Endodermal cell (in vitro differentiated cells): ENCODE measurements at regions not wholly inside any gene's neighbourhood (a gene's known extent, or its start where the extent isn't known, plus 50 kb on each side); places are given as distances from the start of the nearest gene placed in this dataset.

ENCODE experiments used
- DNase-seq: peaks from one replicate; pipeline ENCODE4 v3.0.0-alpha.2; 2017
- H3K27ac ChIP-seq: 2 replicates; pipeline ENCODE4 v1.5.1; 2013; ENCODE audit warnings: mild to moderate bottlenecking, low read depth, low read length, moderate library complexity
- H3K27me3 ChIP-seq: 2 replicates; pipeline ENCODE4 v1.6.1; 2013; ENCODE audit warnings: mild to moderate bottlenecking, low read length, moderate library complexity; ENCODE audit not compliant: insufficient read depth, control insufficient read depth, poor library complexity, severe bottlenecking
- H3K36me3 ChIP-seq: 2 replicates; pipeline ENCODE4 v1.7.0; 2013; ENCODE audit warnings: mild to moderate bottlenecking, low read length, moderate library complexity; ENCODE audit not compliant: control insufficient read depth, insufficient read depth
- H3K4me1 ChIP-seq: one replicate; pipeline ENCODE4 v1.7.0; 2013; ENCODE audit warnings: low read length; ENCODE audit not compliant: control insufficient read depth, insufficient read depth
- H3K4me3 ChIP-seq: 2 replicates; pipeline ENCODE4 v1.5.1; 2013; ENCODE audit warnings: mild to moderate bottlenecking, low read length, moderate library complexity
- H3K9ac ChIP-seq: 2 replicates; pipeline ENCODE4 v1.6.1; 2013; ENCODE audit warnings: mild to moderate bottlenecking, low read length, moderate library complexity; ENCODE audit not compliant: poor library complexity, severe bottlenecking; ENCODE audit errors: extremely low read depth
- H3K9me3 ChIP-seq: 2 replicates; pipeline ENCODE4 v1.6.1; 2013; ENCODE audit warnings: mild to moderate bottlenecking, low read length, moderate library complexity; ENCODE audit not compliant: control insufficient read depth
- H3K27ac Mint-ChIP-seq: 2 replicates; pipeline ENCODE4 v1.8.0; 2020; ENCODE audit warnings: mixed read lengths
- H3K27me3 Mint-ChIP-seq: 2 replicates; pipeline ENCODE4 v1.8.0; 2021; ENCODE audit warnings: mild to moderate bottlenecking, mixed read lengths; ENCODE audit not compliant: insufficient read depth
- H3K36me3 Mint-ChIP-seq: 2 replicates; pipeline ENCODE4 v1.8.0; 2020; ENCODE audit warnings: low read depth, mixed read lengths
- H3K4me1 Mint-ChIP-seq: 2 replicates; pipeline ENCODE4 v1.8.0; 2020; ENCODE audit warnings: mixed read lengths
- H3K4me3 Mint-ChIP-seq: 2 replicates; pipeline ENCODE4 v1.8.0; 2020; ENCODE audit warnings: mild to moderate bottlenecking, moderate library complexity, mixed read lengths
- H3K9me3 Mint-ChIP-seq: 2 replicates; pipeline ENCODE4 v1.8.0; 2020; ENCODE audit warnings: mild to moderate bottlenecking, mixed read lengths
- WGBS, 2 experiments: methylation state at CpG; one replicate each; pipeline versions ENCODE4 v1.1.5 to v1.1.7; 2013; ENCODE audit warnings: missing lambda C conversion rate in 2 of 2, mixed read lengths in 1 of 2; ENCODE audit not compliant: insufficient coverage in 1 of 2, insufficient read length in 1 of 2; 5-methylcytosine and 5-hydroxymethylcytosine counted together
- TF ChIP-seq, protein P1 (sequence below): fragments of 200-600 bp; sonication (generic); conservative IDR thresholded peaks from 2 replicates; pipeline ENCODE4 v1.5.0; 2021; ENCODE audit warnings: antibody characterized with exemption, mild to moderate bottlenecking

GRCh38 chr6:144781836-144782235, 496.7 kb downstream of the UTRN start:
- H3K36me3 Mint-ChIP-seq: peaks cover 3% of the 10 kb centered on the region
- WGBS, 2 experiments: 96 to 100% methylated on average over 1 to 2 of the region's 3 CpGs
- Histone ChIP-seq H3K27ac (no peak overlapping the region), H3K9ac (no peak overlapping the region), H3K36me3 (peaks cover 7% of the 10 kb centered on the region), H3K27me3 (no peaks in the 10 kb centered on the region), H3K4me3 (no peak overlapping the region), H3K4me1 (no peaks in the 10 kb centered on the region), H3K9me3 (no peaks in the 10 kb centered on the region)
- no peaks in the 10 kb centered on the region for H3K27me3 Mint-ChIP-seq
- TF ChIP-seq, protein P1, sequence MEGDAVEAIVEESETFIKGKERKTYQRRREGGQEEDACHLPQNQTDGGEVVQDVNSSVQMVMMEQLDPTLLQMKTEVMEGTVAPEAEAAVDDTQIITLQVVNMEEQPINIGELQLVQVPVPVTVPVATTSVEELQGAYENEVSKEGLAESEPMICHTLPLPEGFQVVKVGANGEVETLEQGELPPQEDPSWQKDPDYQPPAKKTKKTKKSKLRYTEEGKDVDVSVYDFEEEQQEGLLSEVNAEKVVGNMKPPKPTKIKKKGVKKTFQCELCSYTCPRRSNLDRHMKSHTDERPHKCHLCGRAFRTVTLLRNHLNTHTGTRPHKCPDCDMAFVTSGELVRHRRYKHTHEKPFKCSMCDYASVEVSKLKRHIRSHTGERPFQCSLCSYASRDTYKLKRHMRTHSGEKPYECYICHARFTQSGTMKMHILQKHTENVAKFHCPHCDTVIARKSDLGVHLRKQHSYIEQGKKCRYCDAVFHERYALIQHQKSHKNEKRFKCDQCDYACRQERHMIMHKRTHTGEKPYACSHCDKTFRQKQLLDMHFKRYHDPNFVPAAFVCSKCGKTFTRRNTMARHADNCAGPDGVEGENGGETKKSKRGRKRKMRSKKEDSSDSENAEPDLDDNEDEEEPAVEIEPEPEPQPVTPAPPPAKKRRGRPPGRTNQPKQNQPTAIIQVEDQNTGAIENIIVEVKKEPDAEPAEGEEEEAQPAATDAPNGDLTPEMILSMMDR: no peak
- H3K4me1 Mint-ChIP-seq: peaks cover 3% of the 10 kb centered on the region
- no peak overlapping the region for H3K4me3 Mint-ChIP-seq
- no peak for DNase-seq
- no peaks in the 10 kb centered on the region for H3K9me3 Mint-ChIP-seq
- H3K27ac Mint-ChIP-seq: no peak overlapping the region

DNA sequence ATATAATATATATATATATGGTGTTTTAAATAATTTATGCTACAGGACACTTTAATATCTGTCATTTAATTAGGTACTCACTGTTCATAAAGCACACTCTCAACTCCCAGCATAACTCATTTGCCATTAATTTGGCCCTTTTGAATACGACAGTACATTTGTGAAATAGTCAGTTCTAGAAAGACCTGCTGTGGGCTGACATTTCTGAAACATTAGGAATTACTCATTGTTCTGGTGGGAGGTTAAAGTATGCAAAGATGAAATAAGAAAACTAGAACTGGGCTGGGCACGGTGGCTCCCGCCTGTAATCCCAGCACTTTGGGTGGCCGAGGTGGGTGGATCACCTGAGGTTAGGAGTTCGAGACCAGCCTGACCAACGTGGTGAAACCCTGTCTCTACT, 497.5 kb downstream of the UTRN start:
- Mint-ChIP-seq H3K4me1 (peaks cover 3% of the 10 kb centered on the region), H3K27ac (no peak overlapping the region), H3K27me3 (no peaks in the 10 kb centered on the region), H3K36me3 (peaks cover 3% of the 10 kb centered on the region), H3K4me3 (no peak overlapping the region), H3K9me3 (no peaks in the 10 kb centered on the region)
- Histone ChIP-seq H3K36me3 (peaks cover 7% of the 10 kb centered on the region), H3K9ac (no peak overlapping the region), H3K27ac (no peak overlapping the region), H3K4me3 (no peak overlapping the region), H3K27me3 (no peaks in the 10 kb centered on the region), H3K4me1 (no peaks in the 10 kb centered on the region), H3K9me3 (no peaks in the 10 kb centered on the region)
- TF ChIP-seq, protein P1: no peak
- DNase-seq: no peak
- WGBS, 2 experiments: 85 to 89% methylated on average over 6 of the region's 6 CpGs

GRCh38 chr6:144785056-144785455, 499.9 kb downstream of the UTRN start:
- Mint-ChIP-seq H3K36me3 (peaks cover 3% of the 10 kb centered on the region), H3K4me1 (no peaks in the 10 kb centered on the region), H3K27ac (no peak overlapping the region), H3K9me3 (no peaks in the 10 kb centered on the region), H3K4me3 (no peak overlapping the region), H3K27me3 (no peaks in the 10 kb centered on the region)
- Histone ChIP-seq H3K4me3 (no peak overlapping the region), H3K4me1 (no peaks in the 10 kb centered on the region), H3K9me3 (no peaks in the 10 kb centered on the region), H3K36me3 (peaks cover 8% of the 10 kb centered on the region), H3K27me3 (no peaks in the 10 kb centered on the region), H3K9ac (no peak overlapping the region), H3K27ac (no peak overlapping the region)
- 91 to 93% methylated on average over 2 of the region's 3 CpGs for WGBS, 2 experiments
- no peak for DNase-seq
- TF ChIP-seq, protein P1: no peak
